NT2/D1 (cell line): ENCODE measurements at regions not wholly inside any gene's neighbourhood (a gene's known extent, or its start where the extent isn't known, plus 50 kb on each side); places are given as distances from the start of the nearest gene placed in this dataset.

ENCODE experiments used
- YY1 ChIP-seq: IDR thresholded peaks from 2 replicates; pipeline ENCODE4 v1.6.1; 2011; ENCODE audit not compliant: insufficient read length, insufficient read depth
- ZNF274 ChIP-seq: IDR thresholded peaks from 2 replicates; pipeline ENCODE4 v1.6.1; 2011; ENCODE audit warnings: mild to moderate bottlenecking, low read depth, low read length

GRCh38 chrX:13900351-13900750, 83.5 kb upstream of the GPM6B start:
- TF ChIP-seq ZNF274 (no peak), YY1 (no peak)
